ENCODE measurements at regions not wholly inside any gene's neighbourhood (a gene's known extent, or its start where the extent isn't known, plus 50 kb on each side); places are given as distances from the start of the nearest gene placed in this dataset.

GRCh38 chr5:125321654-125322053 lies 575.2 kb upstream of the ZNF608 start:
- no peak for TF ChIP-seq POLR2A (IDR thresholded peaks at IDR 0.05; ENCODE audit: low read length)
- TF ChIP-seq GATA1 (IDR thresholded peaks at IDR 0.05; ENCODE audit: low read depth, low read length), result no peak

Data from erythroblast (primary cell).